GM12891 (cell line): ENCODE measurements at regions not wholly inside any gene's neighbourhood (a gene's known extent, or its start where the extent isn't known, plus 50 kb on each side); places are given as distances from the start of the nearest gene placed in this dataset.

Experiments used
- PAX5 ChIP-seq: IDR thresholded peaks from 2 replicates; pipeline ENCODE4 v1.6.1; 2011; ENCODE audit warnings: low read length, moderate library complexity, mild to moderate bottlenecking; ENCODE audit not compliant: insufficient read depth, severe bottlenecking
- POLR2A ChIP-seq: IDR thresholded peaks from 2 replicates; pipeline ENCODE4 v1.6.1; 2011; ENCODE audit warnings: low read depth, low read length, control low read depth
- POLR2AphosphoS5 ChIP-seq: IDR thresholded peaks from 2 replicates; pipeline ENCODE4 v1.6.1; 2011; ENCODE audit warnings: low read depth, low read length, control low read depth
- POU2F2 ChIP-seq: IDR thresholded peaks from 2 replicates; pipeline ENCODE4 v1.6.1; 2011; ENCODE audit warnings: low read depth, mild to moderate bottlenecking, control low read depth, low read length, moderate library complexity
- SPI1 ChIP-seq: IDR thresholded peaks from 2 replicates; pipeline ENCODE4 v1.6.1; 2011; ENCODE audit warnings: low read depth, low read length, control low read depth
- TAF1 ChIP-seq: IDR thresholded peaks from 2 replicates; pipeline ENCODE4 v1.6.1; 2011; ENCODE audit warnings: low read depth, low read length, control low read depth

GRCh38 chr1:82837766-82838465, 1037.2 kb downstream of the ADGRL2 start:
- TF ChIP-seq POLR2A (no peak), POLR2AphosphoS5 (no peak), SPI1 (no peak), TAF1 (no peak), POU2F2 (no peak), PAX5 (no peak)
